HTR-8/SVneo (cell line): ENCODE measurements at regions not wholly inside any gene's neighbourhood (a gene's known extent, or its start where the extent isn't known, plus 50 kb on each side); places are given as distances from the start of the nearest gene placed in this dataset.

Experiments used
- DNase-seq: peaks from one replicate; pipeline ENCODE4 v3.0.0; 2011; ENCODE audit warnings: low spot score, mixed read lengths; ENCODE audit not compliant: insufficient read length
- FAIRE-seq: peaks from 2 replicates; lab custom pipeline; 2011; peaks lifted over from hg19 to GRCh38; lab: Jason Lieb, UNC

DNA sequence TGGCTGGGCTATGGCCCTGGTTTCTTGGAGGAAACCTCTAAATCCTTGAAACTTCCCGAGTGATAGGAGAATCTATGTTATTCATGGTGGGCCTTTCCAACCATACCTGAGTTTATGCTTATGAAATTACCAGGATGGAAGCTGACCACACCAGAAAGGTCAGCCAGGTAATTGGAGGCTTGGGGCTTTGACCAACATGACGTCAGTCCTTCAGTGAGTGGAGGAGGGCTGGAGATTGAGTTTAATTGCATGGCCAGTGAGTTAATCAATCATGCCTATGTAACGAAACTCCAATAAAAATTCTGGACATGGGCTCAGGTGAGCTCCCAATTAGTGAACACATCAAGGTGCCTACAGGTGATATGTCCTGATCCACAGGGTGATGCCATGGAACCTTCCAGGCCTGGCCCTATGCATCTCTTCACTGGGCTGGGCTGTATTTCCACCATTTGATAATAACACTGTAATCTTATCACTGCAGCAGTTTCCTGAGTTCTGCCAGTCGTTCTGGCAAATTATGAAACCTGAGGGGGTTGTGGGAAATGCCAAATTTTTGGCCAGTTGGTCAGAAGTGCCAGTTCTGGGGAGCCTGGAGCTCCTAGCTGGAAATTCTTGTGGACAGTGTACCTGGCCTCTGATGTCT lies 106.5 kb downstream of the CDH26 start:
- DNase-seq (no peak), FAIRE-seq (no peak)

DNA sequence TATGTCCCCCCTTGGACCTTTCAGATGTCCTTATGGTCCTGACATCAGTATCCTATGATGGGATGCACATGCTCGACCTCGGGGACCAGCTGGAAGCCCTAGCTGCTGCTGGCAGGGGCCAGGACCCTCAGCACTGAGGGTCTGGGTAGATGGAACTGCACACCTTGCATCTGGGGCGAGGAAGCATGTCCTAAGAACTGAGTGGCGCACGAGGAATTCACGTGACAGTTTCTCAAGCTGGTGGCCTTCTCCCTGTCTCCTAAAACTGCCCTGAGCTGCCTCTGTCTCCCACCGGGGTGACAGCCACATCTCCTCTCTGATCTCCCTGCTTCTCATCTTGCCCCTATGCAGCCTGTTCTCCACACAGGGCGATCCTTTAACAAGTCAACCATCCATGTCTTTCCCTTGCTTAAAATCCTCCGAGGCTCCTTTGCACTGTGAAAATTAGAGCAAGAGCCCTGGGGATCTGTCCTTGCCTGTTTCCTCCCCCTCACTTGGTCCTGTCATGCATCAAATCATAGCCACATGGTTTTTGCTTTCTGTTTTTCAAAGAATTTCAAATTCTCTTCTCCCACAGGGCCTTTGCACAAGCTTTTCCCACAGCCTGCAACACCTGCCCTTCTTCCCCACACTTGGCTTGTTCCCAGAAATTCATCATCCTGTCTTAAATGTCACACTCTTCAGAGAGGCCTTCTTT lies 107.7 kb downstream of the CDH26 start:
- DNase-seq (no peak), FAIRE-seq (peak; percentile 64)

- peak; percentile 40 for FAIRE-seq
- DNase-seq: no peak
Observed at GRCh38 chr20:60066438-60066823, 108.2 kb downstream of the CDH26 start.

GRCh38 chr20:60068509-60068908 lies 110.3 kb downstream of the CDH26 start:
- FAIRE-seq: peak; percentile 94
- DNase-seq: no peak

- no peak for DNase-seq
- FAIRE-seq: peak; percentile 77
Observed at GRCh38 chr20:60069656-60070055, 111.4 kb downstream of the CDH26 start.

DNA sequence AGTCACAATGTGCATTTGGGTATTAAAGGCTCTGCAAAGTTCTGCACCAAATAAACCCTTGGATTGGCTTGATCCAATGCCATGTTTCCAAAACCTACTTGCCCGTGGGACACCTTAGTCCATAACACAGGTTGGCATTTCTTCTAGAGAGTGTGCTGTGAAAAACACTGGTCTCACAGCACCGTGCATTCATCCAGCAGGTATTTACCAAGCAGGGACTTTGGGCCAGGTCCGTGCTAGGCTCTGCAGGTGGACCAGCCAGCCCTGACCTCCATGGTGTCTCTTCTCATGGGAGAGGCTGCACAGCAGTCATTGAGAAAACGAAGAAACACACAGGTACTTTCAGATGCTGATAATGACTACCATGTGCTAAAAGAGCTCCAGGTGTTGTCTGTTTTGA lies 112.6 kb downstream of the CDH26 start:
- DNase-seq: no peak
- FAIRE-seq: peak; percentile 84

DNA sequence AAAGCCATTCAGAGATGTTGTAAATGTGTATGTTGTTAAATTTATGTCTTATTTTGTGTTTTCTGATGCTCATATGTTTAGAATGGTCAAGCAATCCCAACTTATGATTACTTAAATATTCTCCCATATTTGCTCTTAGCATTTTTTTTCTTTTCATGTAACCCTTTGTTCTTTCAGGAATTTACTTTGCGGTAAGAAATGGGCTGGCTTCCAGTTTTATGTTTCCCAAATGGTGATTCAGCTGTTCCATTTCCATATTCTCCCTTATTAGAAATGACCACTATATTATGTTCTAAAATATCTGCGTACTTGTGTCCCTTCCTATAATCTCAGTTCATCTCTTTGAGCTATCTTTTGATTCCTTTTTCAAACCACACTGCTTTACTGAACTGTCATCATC lies 113.7 kb downstream of the CDH26 start:
- DNase-seq: no peak
- peak; percentile 4 for FAIRE-seq

GRCh38 chr20:60073086-60073485 lies 114.9 kb downstream of the CDH26 start:
- DNase-seq (no peak), FAIRE-seq (no peak)

GRCh38 chr20:60073504-60073903 lies 115.3 kb downstream of the CDH26 start:
- no peak for DNase-seq

GRCh38 chr20:60074276-60074675 lies 116.1 kb downstream of the CDH26 start:
- no peak for DNase-seq
- peak; percentile 76 for FAIRE-seq

More at GRCh38 chr20:60073504-60073903, 115.3 kb downstream of the CDH26 start:
- FAIRE-seq: no peak

DNA sequence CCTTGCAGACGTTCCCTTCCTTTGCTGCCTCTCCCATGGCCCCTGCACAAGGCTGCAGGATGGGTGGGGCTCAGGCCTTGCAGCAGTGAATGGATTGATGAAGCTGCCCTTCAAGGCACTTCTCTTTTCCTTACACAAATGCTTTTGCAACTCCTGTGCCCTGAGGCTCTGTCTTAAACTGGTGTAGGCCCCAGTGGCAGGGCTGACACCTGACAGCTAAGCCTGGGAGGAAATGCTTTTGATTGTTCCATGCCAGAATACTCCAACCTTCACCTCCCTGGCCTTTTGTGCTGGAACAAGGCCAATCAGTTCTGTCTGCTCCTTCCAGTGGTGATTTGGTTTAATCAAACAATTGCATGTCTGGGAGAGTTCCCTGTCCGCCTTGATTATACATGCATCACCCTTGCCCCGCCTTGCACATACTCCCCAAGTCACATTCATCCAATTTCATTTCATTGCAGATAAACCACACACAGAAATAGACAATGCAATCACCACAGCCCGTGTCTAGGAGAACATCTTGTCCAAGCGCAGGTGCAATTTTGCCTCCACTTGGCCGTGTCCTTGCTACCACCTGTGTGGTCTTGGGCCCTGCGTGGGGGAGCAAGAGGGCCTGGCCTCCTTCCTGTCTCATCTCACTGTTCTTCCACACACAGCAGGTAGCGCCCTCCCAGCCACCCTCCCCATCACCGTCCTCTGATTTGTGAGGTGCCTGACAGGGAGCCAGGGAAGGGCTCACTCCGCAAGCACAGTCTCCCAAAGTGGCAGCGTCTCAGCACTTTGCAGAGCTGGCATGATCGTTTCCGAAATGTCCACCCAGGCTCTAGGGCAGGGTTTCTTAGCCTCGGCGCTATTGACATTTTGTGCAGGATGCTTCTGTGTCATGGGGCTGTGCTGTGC lies 120.4 kb downstream of the CDH26 start:
- FAIRE-seq (peak; percentile 92), DNase-seq (no peak)

GRCh38 chr20:60080401-60080800 lies 122.2 kb downstream of the CDH26 start:
- no peak for FAIRE-seq
- DNase-seq: no peak

DNA sequence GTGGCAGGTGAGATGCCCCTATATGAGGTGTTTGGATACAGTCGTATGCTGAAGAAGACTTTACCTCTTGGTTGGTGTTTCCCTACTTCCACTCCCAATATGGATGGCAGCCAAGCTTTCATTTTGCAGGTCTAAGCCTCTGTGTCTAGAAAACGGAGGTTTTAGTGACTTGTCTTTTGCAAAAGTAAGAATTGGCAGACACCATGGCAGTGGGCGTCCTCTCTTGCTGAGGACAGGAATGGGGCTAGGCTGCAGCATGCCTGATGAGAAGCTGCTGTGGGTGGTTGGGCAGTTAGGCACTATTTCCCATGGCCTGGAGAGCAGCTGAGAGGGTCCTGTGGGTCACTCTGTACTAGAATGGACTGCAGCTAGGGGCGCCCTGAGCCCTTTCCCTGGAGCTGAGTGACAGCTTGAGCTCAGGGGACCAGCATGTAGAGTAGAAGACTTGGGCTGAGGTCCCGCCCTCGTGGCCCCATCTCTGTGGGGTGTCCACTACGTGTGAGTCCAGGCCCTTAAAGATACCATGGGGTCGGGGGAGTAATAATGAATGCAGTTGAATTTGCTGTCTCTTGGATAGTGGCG lies 127.4 kb downstream of the CDH26 start:
- DNase-seq (no peak), FAIRE-seq (peak; percentile 51)

- FAIRE-seq (peak; percentile 72), DNase-seq (no peak)
Observed at GRCh38 chr20:60086821-60087562, 128.8 kb downstream of the CDH26 start.

- FAIRE-seq: peak; percentile 36
Observed at GRCh38 chr20:60087563-60088105, 129.4 kb downstream of the CDH26 start.

DNA sequence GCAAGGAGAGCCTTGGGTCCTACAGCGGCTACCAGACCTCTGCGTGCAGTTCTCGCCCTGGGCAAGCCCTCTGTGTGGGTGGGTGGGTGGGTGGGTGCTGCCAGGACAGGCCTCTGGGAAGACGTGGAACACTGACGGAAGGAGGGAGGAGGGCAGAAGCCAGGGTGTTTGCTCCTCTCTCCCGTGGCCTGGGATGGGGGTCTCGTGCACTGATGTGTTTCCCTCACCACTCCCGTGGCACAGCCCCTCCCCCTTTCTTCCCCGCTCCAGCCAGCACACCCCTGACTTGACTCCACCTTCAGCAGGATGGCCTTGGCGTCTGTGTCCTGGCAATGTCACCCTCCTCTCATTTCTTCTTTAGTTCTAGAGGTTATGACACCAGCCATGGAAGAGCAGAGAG lies 130.0 kb downstream of the CDH26 start:
- no peak for DNase-seq

More at GRCh38 chr20:60087563-60088105, 129.4 kb downstream of the CDH26 start:
- DNase-seq: no peak

GRCh38 chr20:60090631-60091030 lies 132.4 kb downstream of the CDH26 start:
- FAIRE-seq (peak; percentile 58), DNase-seq (no peak)

More for the DNA sequence above, 130.0 kb downstream of the CDH26 start:
- FAIRE-seq: no peak

GRCh38 chr20:60091305-60091704 lies 133.1 kb downstream of the CDH26 start:
- DNase-seq (no peak), FAIRE-seq (peak; percentile 66)

DNA sequence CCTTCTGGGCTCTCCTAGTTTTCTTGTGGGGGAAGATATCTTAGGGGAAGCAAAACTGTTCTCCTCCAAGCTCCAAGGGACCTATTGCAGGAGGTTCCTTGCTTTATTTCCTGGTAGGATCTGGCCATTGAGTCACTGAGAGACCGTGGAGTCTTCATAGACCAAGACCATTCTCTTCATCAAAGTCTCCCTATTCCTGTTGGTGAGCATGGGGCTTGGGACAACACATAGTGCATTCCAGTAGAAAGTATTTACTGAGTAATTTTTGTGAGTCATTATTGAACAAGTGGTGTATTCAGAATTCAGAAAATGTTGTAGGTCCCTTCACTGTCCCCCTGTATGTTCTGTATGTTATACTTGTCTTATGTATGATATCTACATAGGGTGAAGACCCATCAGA lies 133.6 kb downstream of the CDH26 start:
- no peak for FAIRE-seq

More for the DNA sequence above, 133.6 kb downstream of the CDH26 start:
- no peak for DNase-seq
